AG04449 (cell line): ENCODE measurements at regions not wholly inside any gene's neighbourhood (a gene's known extent, or its start where the extent isn't known, plus 50 kb on each side); places are given as distances from the start of the nearest gene placed in this dataset.

Experiments used
- CTCF ChIA-PET: fragments of 350-600 bp; formaldehyde crosslinking; extraction: SDS; loops from one replicate; lab custom pipeline; 2021; ENCODE audit warnings: antibody characterized with exemption; lab: Yijun Ruan, JAX
- POLR2A ChIA-PET: fragments of 400-600, 350-600 bp; formaldehyde crosslinking; extraction: SDS; loops from one replicate; lab custom pipeline; 2020; ENCODE audit warnings: antibody characterized with exemption, inconsistent platforms; lab: Yijun Ruan, JAX
- DNase-seq: peaks from one replicate; pipeline ENCODE4 v3.0.0-alpha.2; 2010; ENCODE audit warnings: low read depth, low spot score
- H3K4me3 ChIP-seq: 2 replicates; pipeline ENCODE4 v1.5.1; 2011; ENCODE audit warnings: low read depth, mild to moderate bottlenecking, control low read depth, low read length
- CTCF ChIP-seq: IDR thresholded peaks from one replicate; pipeline ENCODE4 v1.5.1; 2011; ENCODE audit warnings: mild to moderate bottlenecking, moderate library complexity, low read length, control low read depth, inconsistent platforms; ENCODE audit not compliant: insufficient read depth; ENCODE audit errors: missing control alignments

- no peak for TF ChIP-seq CTCF
- ChIA-PET CTCF (interaction anchor here (1.9 to 2.8 kb wide), 2 partner anchors 8 to 695 kb away, joined by 7 to 14 read pairs; no protein-coding TSS in a partner anchor), POLR2A (no interaction called here)
- no peak for DNase-seq
- H3K4me3 ChIP-seq = no peak overlapping the region
Observed at GRCh38 chr3:127448161-127448561, 142.4 kb downstream of the TPRA1 start.

GRCh38 chr3:127446756-127447155 lies 143.8 kb downstream of the TPRA1 start:
- TF ChIP-seq CTCF = no peak
- ChIA-PET POLR2A (no interaction called here), CTCF (interaction anchor here (1.9 to 2.8 kb wide), 2 partner anchors 10 to 694 kb away, joined by 7 to 14 read pairs; no protein-coding TSS in a partner anchor)
- DNase-seq = no peak
- H3K4me3 ChIP-seq = no peak overlapping the region

GRCh38 chr3:127445581-127446343 lies 144.8 kb downstream of the TPRA1 start:
- POLR2A ChIA-PET = no interaction called here
- TF ChIP-seq CTCF = no peak
- no peak for DNase-seq
- H3K4me3 ChIP-seq = no peak overlapping the region
- CTCF ChIA-PET = interaction anchor here (2.8 kb wide), 1 partner anchor 11 kb away, joined by 14 read pairs; no protein-coding TSS in a partner anchor

GRCh38 chr3:127444761-127445160 lies 145.8 kb downstream of the TPRA1 start:
- ChIA-PET POLR2A (no interaction called here), CTCF (no interaction called here)
- H3K4me3 ChIP-seq = no peak overlapping the region
- no peak for DNase-seq
- TF ChIP-seq CTCF = no peak

- CTCF ChIA-PET = no interaction called here
- POLR2A ChIA-PET = no interaction called here
- no peak for TF ChIP-seq CTCF
- DNase-seq = no peak
- H3K4me3 ChIP-seq = no peak overlapping the region
Observed at GRCh38 chr3:127443581-127444375, 146.8 kb downstream of the TPRA1 start.

GRCh38 chr3:127442506-127442905 lies 148.0 kb downstream of the TPRA1 start:
- no peak overlapping the region for H3K4me3 ChIP-seq
- ChIA-PET POLR2A (no interaction called here), CTCF (no interaction called here)
- no peak for DNase-seq
- TF ChIP-seq CTCF = no peak
